Duodenal mucosa (tissue), 2 donors: ENCODE measurements at regions not wholly inside any gene's neighbourhood (a gene's known extent, or its start where the extent isn't known, plus 50 kb on each side); places are given as distances from the start of the nearest gene placed in this dataset.

ENCODE experiments used
- H3K27ac ChIP-seq: one replicate; pipeline ENCODE4 v1.7.0; 2013; ENCODE audit warnings: low read depth, low read length
- H3K27me3 ChIP-seq, 2 donors: one replicate each; pipeline ENCODE4 v1.7.0; 2013; ENCODE audit warnings: low read length in 2 of 2, control low read depth in 1 of 2; ENCODE audit not compliant: insufficient read depth in 2 of 2, control insufficient read depth in 1 of 2
- H3K36me3 ChIP-seq, 2 donors: one replicate each; pipeline ENCODE4 v1.7.0; 2013; ENCODE audit warnings: low read length in 2 of 2, control low read depth in 1 of 2; ENCODE audit not compliant: insufficient read depth in 2 of 2, control insufficient read depth in 1 of 2
- H3K4me1 ChIP-seq, 2 donors: one replicate each; pipeline ENCODE4 v1.7.0; 2013; ENCODE audit warnings: low read length in 2 of 2, control low read depth in 1 of 2; ENCODE audit not compliant: insufficient read depth in 2 of 2, control insufficient read depth in 1 of 2
- H3K4me3 ChIP-seq, 2 donors: one replicate each; pipeline ENCODE4 v1.7.0; 2013; ENCODE audit warnings: low read length in 2 of 2, low read depth in 1 of 2
- H3K9ac ChIP-seq, 2 donors: one replicate each; pipeline ENCODE4 v1.7.0; 2013; ENCODE audit warnings: low read length in 2 of 2, low read depth in 1 of 2
- H3K9me3 ChIP-seq, 2 donors: one replicate each; pipeline ENCODE4 v1.7.0; 2013; ENCODE audit warnings: low read length in 2 of 2, control low read depth in 1 of 2; ENCODE audit not compliant: control insufficient read depth in 1 of 2

DNA sequence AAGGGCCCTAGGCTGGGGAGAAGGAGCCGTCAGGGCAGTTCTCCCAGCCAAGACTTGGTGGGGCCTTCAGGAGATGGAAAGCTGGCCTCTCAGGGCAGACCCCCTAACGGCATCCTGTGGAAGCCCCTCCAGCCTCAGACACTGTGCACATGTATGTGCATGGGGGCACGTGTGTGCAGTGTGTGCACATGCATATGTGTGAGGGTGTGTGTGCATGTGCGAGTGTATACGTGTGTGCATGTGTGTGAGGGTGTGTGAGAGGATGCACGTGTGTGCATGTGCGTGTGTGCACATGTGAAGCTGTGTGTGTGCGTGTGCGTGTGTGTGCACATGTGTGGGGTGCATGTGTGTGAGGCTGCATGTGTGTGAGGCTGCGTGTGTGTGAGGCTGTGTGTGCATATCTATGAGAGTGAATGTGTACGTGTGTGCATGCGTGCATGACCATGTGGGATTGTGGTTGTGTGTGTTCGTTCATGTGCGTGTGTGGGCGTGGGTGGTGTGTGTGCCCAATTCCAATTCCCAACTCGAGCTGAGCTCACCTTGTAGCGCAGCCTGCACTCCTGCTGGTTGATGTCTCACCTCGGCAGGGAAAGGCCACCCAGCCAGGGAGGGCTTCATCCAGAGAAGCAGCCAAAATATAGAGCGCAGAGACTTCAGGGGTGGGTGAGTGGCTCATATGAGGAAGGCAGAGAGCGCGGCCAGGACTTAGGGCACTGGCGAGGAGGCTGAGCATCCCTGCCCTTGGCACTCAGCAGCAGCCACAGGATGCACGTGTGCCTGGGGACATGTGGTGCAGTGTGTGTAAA, 142.7 kb upstream of the PPP1R26 start:
- Histone ChIP-seq H3K27me3 (no peaks in the 10 kb centered on the region), H3K9me3 (no peaks in the 10 kb centered on the region), H3K4me1 (no peaks in the 10 kb centered on the region), H3K36me3 (no peaks in the 10 kb centered on the region), H3K27ac (no peak overlapping the region), H3K4me3 (no peak overlapping the region), H3K9ac (no peak overlapping the region)

DNA sequence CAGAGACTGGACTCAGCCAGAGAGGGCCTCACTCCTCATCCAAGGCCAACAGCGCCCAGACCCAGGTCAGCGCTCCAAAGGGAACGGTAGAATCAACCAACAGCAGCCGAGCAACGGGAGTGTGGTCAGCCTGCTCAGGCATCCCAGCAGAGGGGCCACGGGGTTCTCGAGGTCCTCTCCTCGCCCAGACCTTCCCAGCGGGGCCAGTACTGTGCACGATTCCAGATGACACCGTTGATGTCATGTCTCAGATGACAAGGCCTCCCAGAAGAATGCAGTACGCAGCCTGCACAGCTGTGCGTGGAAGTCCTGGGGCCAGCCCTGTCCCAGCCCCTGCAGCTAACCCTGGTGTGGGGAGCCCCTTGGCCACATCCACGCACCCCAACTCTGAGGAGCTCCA, 141.0 kb upstream of the PPP1R26 start:
- no peak overlapping the region for H3K4me3 ChIP-seq
- no peaks in the 10 kb centered on the region for H3K27me3 ChIP-seq
- no peak overlapping the region for H3K27ac ChIP-seq
- H3K36me3 ChIP-seq: no peaks in the 10 kb centered on the region
- no peak overlapping the region for H3K9ac ChIP-seq
- no peaks in the 10 kb centered on the region for H3K9me3 ChIP-seq
- no peaks in the 10 kb centered on the region for H3K4me1 ChIP-seq

DNA sequence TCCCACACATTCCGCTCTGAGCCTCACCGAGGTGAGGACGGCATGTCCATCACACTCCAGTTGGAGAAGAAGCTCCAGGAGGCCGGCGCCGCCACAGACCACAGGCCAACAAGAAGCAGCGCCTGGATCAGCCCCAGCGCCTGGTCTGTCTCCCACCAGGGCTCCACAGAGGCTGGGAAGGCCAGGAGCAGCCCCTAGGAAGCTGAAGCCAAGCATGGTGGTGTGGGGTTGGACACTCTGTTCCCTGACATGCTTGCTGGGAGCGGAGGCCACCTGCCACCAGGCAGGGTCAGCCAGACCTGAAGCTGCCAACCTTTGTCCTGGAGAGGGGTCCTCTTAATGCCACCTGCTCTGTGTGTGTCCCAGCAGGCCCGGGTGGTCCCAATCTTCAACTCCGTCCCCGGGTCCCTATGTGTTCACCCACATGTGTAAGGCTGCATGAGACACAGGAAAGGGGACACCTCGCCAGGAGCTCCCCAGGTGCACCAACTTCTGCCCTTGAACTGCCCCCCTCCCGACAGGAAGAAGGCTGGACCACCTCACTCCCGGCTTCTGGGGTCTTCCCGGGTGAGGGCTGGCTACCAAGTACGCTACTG, 140.1 kb upstream of the PPP1R26 start:
- no peaks in the 10 kb centered on the region for H3K36me3 ChIP-seq
- no peaks in the 10 kb centered on the region for H3K4me1 ChIP-seq
- no peak overlapping the region for H3K4me3 ChIP-seq
- no peaks in the 10 kb centered on the region for H3K27me3 ChIP-seq
- no peak overlapping the region for H3K9ac ChIP-seq
- H3K27ac ChIP-seq: no peak overlapping the region
- no peaks in the 10 kb centered on the region for H3K9me3 ChIP-seq

DNA sequence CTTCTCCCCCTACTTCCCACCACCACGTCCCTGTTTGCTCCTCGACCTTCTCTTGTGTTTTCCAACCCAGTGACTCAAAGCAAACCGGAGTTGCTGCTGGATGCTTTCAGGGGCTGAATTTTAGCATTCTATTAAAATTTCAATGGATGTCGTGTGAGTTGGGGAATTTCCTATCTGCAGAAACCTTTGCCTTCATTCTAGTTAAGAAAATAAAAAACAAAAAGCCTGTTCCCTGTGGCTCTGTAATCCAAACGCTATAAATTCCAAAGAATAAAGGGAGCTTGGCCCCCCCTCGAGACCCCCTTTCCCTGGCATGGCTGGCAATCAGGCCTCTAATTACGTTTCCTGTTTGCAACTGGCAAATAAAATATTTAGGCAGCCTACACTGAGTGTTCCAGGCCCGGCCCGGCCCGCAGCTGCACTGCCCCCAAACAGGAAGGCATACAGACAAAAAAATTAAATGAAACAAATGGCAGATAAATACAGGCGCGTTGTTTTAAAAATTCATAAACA, 139.4 kb upstream of the PPP1R26 start:
- H3K4me3 ChIP-seq: no peak overlapping the region
- no peaks in the 10 kb centered on the region for H3K4me1 ChIP-seq
- no peaks in the 10 kb centered on the region for H3K36me3 ChIP-seq
- H3K9ac ChIP-seq: no peak overlapping the region
- peaks cover 0 to 7% of the 10 kb centered on the region in 2 donors for H3K27me3 ChIP-seq
- no peaks in the 10 kb centered on the region for H3K9me3 ChIP-seq
- no peak overlapping the region for H3K27ac ChIP-seq

DNA sequence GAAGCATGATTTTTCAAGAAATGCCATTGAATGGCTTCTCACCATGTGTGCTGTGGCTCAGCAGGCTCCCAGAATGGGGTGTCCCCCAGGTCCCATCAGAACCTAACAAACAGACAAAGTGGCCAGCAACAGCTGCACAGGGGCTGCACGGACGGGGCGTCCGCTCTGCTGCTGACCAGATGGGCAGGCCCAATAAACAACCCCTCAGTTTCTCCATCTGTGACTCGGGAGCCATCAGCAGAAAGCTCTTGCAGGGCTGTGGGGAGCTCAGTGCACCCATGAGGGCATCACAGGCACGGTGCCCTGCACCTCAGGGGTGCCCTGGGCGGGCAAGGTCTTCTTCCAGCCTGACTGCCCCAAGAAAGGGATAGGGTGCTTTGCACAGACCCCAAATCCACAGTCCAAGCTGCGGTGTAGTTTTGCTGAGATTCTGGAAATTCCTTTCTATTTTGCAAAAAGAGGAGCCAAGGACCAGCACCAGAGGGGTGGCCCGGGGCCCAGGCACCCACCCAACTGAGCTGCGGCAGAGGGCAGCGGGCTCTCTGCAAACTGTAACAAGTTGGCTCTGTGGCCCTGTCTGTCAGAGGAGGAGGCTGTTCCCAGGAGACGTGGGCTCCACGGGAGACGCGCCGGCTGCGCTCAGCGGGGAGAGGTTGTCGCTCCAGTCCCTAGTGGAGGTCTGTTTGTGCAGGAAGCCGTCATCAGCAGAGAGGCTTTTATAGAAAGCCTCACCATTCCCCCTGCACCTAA, 138.7 kb upstream of the PPP1R26 start:
- H3K27ac ChIP-seq: no peak overlapping the region
- no peaks in the 10 kb centered on the region for H3K36me3 ChIP-seq
- peaks cover 0 to 9% of the 10 kb centered on the region in 2 donors for H3K27me3 ChIP-seq
- H3K9me3 ChIP-seq: no peaks in the 10 kb centered on the region
- H3K9ac ChIP-seq: no peak overlapping the region
- H3K4me3 ChIP-seq: no peak overlapping the region
- H3K4me1 ChIP-seq: no peaks in the 10 kb centered on the region

DNA sequence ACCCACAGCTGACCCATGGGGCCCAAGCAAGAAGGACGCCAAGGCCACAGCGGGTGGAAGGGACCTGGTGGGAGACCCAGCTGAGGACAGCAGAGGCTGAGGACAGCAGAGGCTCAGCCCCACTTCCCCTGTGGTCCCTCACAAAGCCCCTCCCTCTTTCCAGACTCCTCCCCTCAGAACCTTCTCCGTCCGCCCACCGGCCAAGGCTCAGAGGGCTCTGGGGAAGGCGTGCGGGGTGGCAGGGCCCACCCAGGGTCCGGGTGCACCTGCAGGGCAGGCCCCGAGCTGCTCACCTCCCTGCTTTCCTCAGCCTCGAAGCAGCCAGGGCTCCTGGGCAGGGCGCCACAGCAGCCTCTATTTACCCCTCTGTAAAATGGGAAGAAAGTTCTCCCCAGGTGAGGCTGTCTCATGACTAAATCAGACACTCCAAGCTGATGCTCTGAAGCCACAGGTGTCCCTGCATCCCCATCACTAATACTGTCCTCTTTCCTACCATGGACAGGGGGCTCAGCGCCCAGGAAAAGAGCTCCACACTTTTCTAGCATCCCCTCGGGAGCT, 137.9 kb upstream of the PPP1R26 start:
- H3K27me3 ChIP-seq: peaks cover 0 to 9% of the 10 kb centered on the region in 2 donors
- no peak overlapping the region for H3K27ac ChIP-seq
- H3K9me3 ChIP-seq: no peaks in the 10 kb centered on the region
- H3K4me1 ChIP-seq: no peaks in the 10 kb centered on the region
- H3K36me3 ChIP-seq: no peaks in the 10 kb centered on the region
- no peak overlapping the region for H3K4me3 ChIP-seq
- H3K9ac ChIP-seq: no peak overlapping the region

DNA sequence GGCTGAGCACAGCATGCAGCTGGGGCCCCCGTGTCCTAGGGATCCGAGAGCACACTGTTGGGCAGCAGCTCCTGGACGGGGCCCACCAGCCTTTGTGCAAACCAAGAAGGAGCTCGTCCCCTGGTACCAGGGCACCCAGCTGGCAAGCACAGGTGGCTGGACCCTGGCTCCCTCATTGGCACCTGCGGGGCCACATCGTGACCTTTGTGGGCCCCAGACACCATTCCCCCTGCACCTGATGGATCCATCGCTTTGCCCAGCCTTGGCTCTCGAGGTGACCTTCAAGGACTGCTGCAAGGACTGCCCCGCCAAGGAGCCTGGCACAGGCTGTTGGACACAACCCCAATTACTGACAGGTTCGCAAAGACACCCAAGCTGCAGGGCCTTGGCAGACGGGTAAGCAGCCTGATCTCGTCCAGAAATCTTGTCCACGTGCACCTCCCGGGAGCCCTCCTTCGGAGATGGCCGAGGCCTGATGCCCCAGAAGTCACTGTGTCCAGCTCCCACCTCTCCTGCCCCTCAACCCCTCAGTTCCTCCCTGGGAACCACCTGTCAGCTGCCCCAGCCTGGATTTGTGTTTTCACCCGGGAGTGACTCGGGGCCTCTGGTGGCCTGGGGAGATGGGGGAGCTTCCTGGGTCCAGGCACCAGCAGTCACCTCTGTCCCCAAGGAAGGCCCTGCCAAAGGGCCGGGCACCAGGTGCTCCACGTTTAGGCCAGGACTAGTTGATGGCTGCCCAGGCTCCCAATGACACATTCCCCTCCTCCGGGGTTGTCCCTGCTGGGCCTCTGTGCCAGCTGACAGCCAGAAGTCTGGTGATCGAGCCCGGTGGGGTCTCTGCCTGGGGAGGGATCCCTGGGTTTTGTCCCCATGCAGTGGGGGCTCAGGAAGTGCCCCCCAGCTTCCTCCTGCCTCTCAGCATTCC, 137.1 kb upstream of the PPP1R26 start:
- no peaks in the 10 kb centered on the region for H3K4me1 ChIP-seq
- H3K27ac ChIP-seq: no peak overlapping the region
- H3K36me3 ChIP-seq: no peaks in the 10 kb centered on the region
- H3K9me3 ChIP-seq: no peaks in the 10 kb centered on the region
- no peak overlapping the region for H3K9ac ChIP-seq
- no peak overlapping the region for H3K4me3 ChIP-seq
- peaks cover 0 to 9% of the 10 kb centered on the region in 2 donors for H3K27me3 ChIP-seq

DNA sequence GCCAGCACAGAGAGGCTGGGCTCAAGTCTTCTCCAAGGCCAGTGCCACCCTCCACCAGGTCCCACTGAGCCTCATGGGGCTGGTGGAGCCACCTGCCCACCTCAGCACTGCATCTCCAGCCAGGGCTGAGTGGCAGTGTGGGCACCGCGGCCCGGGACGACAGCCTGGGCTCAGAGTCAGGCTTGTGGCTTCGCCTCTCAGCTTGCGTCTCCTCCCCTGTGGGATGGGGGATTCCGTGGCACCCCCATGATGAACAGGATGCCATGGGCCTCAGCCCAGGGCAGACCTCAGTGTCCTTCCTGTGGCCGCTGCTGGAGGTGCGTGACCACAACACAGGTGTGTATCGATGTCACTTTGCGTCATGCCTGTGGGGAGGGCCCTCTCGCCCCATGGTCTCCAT, 136.4 kb upstream of the PPP1R26 start:
- no peaks in the 10 kb centered on the region for H3K36me3 ChIP-seq
- H3K27ac ChIP-seq: no peak overlapping the region
- H3K27me3 ChIP-seq: peaks cover 0 to 9% of the 10 kb centered on the region in 2 donors
- no peaks in the 10 kb centered on the region for H3K9me3 ChIP-seq
- no peaks in the 10 kb centered on the region for H3K4me1 ChIP-seq
- H3K4me3 ChIP-seq: no peak overlapping the region
- H3K9ac ChIP-seq: no peak overlapping the region

DNA sequence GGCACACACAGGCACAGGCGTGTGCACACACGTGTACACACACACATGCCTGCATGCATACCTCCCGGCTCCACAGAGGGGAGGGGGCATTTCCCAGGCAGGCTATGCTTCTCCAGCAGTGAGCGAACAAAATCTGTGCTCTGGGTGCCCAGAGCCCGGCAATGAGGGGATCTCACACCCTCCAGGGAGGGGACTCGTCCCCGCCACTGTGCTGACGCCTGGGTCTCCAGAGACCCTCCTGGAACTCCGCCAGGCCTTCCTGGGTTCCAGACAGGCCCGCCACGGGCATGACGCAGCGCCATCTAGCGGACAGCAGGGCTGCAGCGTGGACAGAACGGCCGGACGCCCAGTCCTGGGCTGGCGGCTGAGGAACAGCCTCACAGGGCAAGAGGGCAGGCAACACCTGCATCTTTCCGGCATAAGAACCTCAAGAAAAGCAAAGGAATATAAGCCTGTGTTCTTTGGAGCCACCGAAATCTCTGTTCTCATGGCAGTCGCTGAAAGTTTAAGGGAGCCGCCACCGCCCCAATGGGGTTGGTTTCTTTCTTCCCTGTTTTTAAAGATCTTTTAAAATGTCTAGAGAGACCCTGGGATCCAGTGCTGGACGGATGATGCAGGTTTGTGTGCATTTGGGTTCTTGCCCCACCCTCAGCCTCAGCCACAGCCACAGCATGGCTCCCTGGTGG, 135.6 kb upstream of the PPP1R26 start:
- H3K9ac ChIP-seq: no peak overlapping the region
- no peak overlapping the region for H3K4me3 ChIP-seq
- H3K4me1 ChIP-seq: no peaks in the 10 kb centered on the region
- no peaks in the 10 kb centered on the region for H3K36me3 ChIP-seq
- no peaks in the 10 kb centered on the region for H3K9me3 ChIP-seq
- H3K27me3 ChIP-seq: peaks cover 0 to 13% of the 10 kb centered on the region in 2 donors
- no peak overlapping the region for H3K27ac ChIP-seq
